ENCODE measurements at regions not wholly inside any gene's neighbourhood (a gene's known extent, or its start where the extent isn't known, plus 50 kb on each side); places are given as distances from the start of the nearest gene placed in this dataset.

DNA sequence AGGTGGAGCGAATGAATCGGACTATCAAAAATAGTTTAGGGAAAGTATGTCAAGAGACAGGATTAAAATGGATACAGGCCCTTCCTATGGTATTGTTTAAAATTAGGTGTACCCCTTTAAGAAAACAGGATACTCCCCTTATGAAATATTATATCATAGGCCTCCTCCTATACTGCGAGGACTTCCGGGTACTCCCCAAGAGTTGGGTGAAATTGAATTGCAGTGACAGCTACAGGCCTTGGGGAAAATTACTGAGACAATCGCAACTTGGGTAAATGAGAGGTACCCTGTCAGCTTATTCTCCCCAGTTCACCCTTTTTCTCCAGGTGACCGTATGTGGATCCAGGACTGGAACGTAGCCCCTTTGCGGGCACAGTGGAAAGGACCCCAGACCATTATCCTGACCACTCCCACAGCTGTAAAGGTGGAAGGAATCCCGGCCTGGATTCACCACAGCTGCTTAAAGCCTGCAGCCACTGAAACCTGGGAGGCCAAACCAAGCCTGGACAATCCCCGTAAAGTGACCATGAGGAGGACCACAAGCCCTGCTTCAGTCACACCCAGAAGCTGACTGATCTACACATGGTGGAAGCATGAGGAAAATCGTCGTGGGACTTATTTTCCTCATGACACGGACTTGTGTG is 1138.1 kb downstream of the ARAP2 start:
- DNase-seq, result no peak

- no peak for DNase-seq
Measured at GRCh38 chr4:35124106-35124505, 1120.2 kb downstream of the ARAP2 start.

GRCh38 chr4:35125995-35126712 is 1118.2 kb downstream of the ARAP2 start:
- no peak for DNase-seq

DNA sequence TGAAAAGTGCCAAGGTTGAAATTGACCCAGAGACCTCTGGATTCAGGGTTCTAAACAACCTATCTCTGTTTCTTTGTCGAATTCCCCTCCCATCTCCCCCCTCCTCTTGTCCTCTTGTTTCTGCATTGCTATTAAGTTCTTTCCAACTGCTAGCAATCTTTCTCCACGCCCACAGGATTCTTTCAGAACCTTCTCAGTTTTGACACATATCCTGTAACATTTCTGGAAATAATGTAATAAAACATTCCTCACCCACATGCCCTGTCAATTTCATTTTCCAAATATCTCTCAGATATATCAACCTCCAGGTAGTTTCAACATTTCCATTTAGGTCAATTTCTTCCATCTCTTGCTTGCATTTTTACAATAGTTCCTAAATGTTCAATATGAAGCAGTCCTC is 1105.9 kb downstream of the ARAP2 start:
- no peak for DNase-seq

DNA sequence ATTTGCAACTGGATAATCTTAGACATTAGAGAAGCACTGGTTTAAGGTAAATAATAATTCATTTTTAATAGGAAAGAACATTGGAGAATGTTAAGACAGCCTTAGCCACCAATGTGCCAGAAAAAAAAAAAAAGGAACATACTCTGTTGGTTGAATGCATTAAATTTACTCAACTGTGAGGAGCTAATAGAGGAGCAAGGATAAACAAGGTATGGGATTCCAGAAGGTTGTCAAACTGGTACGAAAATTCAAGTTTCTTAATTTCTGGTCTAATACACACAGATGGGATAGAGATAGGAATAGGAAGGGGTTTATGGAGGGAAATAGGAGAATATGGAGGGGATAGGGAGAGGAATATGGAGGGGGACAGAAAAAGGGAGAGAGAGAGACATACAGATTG is 1096.6 kb downstream of the ARAP2 start:
- DNase-seq, result no peak

DNA sequence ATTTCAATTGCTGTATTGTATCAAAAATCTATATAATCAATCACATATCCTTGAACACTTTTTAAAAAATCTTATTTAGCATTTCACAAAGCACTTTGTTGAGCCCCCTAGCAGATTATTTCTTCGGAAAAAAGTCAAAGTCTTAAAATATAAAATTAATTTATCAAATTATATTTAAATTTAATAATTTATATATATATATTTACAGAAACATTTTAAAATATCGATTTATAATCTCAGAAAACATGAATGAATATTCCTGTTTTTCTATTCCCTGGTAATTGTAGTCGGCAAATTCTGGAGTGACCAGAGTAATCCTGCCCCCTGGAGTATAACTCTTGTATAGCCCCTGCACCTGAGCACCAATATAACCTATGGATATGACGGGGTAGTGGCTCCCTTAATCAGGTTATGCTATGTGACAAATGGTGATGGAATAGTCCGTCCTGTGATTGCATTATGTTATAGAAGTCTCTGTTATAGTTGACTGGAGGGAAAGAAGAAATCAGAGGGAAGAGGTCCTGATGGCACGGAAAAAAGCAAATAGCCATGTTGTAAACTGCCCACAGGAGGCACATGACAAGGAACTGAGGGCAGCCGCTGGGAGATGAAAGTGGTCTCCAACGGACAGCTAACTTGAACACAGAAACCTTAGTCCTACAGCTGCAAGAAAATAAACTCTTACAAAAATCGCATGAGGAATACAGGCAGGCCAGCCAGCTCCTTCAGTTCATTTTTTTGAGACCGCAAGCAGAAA is 1092.3 kb downstream of the ARAP2 start:
- no peak for DNase-seq

- peak; percentile 29 for DNase-seq
Measured at GRCh38 chr4:35163168-35163567, 1081.1 kb downstream of the ARAP2 start.

- DNase-seq, result no peak
Measured at GRCh38 chr4:35164063-35164462, 1080.3 kb downstream of the ARAP2 start.

DNA sequence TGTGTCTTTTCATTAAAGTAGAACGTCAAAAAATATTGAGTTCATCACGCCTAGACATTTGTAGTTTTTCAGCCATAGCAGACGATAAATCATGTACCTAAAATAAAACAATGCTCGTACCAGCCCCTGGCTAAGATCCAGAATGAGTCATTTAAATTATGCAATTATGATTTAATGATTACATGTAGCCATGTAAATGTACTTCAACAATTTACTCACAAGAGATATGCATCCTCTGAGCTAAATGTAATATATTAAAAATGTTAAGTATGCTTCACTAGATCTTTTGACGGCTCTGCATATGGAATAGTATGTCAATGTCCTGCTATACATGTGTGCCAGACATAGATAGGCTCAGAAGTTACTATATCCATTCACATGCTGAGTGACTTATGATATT is 1077.8 kb downstream of the ARAP2 start:
- no peak for DNase-seq

- DNase-seq, result no peak
Measured at GRCh38 chr4:35167385-35167784, 1076.9 kb downstream of the ARAP2 start.

DNA sequence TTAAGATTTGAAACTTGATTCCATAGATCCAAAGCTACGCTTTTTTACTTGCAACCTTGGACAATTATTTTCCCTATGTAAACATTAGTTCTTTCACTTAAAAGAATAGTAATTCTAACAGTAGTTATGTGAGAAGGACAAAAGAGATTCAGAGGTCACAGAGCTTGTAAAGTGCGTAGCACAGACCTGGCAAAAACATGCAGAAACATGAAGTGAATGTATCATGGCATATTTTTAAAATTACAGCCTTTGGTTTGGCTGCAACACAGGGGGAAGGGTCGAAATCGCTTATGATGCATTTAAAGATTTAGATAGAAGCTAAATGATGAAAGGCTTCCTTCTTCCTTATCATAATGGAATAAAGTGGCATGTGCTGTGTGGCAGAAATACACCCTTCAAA is 1068.8 kb downstream of the ARAP2 start:
- DNase-seq, result peak; percentile 8

DNA sequence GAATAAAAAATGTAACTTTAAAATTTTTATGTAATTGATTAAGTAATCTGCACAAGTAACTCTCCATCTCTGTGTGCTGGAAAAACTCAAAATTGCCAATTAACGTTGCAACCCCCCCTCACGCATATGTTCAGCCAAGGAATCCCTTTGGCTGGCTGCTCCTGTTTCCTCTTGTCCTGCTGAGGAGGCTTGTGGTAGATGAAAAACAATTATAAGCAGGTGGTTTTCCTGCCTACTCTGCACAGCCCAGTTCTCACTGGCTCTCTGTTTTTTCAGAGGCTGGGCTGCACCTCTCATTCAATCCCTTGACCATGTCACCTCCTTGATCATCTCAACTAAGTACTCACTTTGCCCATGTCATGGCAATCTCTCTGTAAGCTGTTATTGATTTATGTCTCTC is 1068.4 kb downstream of the ARAP2 start:
- DNase-seq, result peak; percentile 34

- no peak for DNase-seq
Measured at GRCh38 chr4:35182451-35182850, 1061.9 kb downstream of the ARAP2 start.

- DNase-seq, result no peak
Measured at GRCh38 chr4:35189988-35190613, 1054.2 kb downstream of the ARAP2 start.

GRCh38 chr4:35201403-35201802 is 1042.9 kb downstream of the ARAP2 start:
- peak; percentile 1 for DNase-seq

DNA sequence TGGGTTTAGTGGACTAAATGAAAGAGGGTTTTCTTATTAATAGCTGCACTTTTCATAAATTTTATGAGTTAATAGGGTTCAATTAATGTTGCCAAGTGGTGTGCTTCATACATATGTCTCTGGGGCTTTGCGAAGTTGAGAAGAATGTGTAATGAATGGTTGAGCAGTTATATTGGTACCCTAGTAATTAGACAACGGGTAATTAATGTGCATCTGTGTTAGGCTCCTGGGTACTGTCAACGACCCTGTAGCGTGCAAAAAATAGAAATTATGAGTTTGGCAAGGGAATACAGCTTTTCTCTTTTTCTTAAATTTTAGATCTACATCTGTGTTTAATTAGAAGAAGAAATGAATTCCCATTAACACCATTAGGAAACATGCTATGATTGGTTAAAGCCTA is 1027.7 kb downstream of the ARAP2 start:
- DNase-seq, result no peak

GRCh38 chr4:35217331-35217730 is 1027.0 kb downstream of the ARAP2 start:
- DNase-seq, result no peak

- no peak for DNase-seq
Measured at GRCh38 chr4:35228313-35228712, 1016.0 kb downstream of the ARAP2 start.

- no peak for DNase-seq
Measured at GRCh38 chr4:35229021-35229420, 1015.3 kb downstream of the ARAP2 start.

- no peak for DNase-seq
Measured at GRCh38 chr4:35237924-35238323, 1006.4 kb downstream of the ARAP2 start.

- no peak for DNase-seq
Measured at GRCh38 chr4:35238793-35239192, 1005.5 kb downstream of the ARAP2 start.

DNA sequence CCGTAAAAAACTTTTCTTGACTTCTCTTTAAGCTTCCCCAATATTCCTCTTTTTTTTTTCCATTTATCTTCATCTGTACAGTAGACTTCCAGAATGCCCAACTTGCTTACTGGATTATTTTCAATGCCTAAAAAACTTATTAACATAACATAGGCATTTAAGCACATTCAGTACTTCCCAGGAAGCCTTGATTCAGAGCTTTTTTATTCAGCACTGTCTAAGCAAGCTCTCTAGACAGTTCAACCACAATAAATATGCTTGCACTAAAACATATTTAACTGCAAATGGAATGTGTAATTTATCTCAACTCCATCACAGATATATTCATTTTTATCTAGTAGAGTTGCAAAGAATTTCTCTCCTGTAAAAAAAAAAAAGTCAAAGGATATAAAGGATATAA is 997.8 kb downstream of the ARAP2 start:
- DNase-seq, result no peak

GRCh38 chr4:35247047-35247446 is 997.3 kb downstream of the ARAP2 start:
- no peak for DNase-seq

DNA sequence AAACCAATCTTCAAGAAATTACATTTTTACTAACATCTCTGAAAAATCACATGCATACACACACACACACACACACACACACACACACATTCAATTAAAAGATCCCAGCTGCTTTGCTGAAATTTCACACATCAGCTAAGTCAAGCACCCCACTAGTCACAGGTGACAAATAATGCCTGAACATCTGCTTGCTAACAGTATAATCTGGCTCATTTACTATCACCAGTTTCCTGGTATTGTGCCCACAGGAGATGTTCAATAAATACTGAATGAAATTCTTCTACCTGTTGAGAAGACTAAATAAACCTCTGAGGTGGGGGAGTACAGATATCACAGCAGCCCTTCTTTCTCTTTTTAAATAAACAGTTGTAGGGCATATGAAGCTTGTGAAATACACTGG is 994.0 kb downstream of the ARAP2 start:
- no peak for DNase-seq
